Medulla oblongata (tissue), 1 donor: ENCODE measurements at regions not wholly inside any gene's neighbourhood (a gene's known extent, or its start where the extent isn't known, plus 50 kb on each side); places are given as distances from the start of the nearest gene placed in this dataset.
"Not testable (repeated sequence)": the region's sequence is repeated elsewhere in the genome, so short reads cannot be mapped to it uniquely, and the experiment has no call there.

Experiments
- DNase-seq: peaks from one replicate; pipeline ENCODE4 v3.0.0-alpha.2; 2015; ENCODE audit errors: extremely low spot score

GRCh38 chr13:65826657-65827056 lies 1403.5 kb downstream of the PCDH9 start:
- no peak for DNase-seq

- DNase-seq = no peak
Observed at GRCh38 chr13:65825039-65825438, 1405.1 kb downstream of the PCDH9 start.

DNA sequence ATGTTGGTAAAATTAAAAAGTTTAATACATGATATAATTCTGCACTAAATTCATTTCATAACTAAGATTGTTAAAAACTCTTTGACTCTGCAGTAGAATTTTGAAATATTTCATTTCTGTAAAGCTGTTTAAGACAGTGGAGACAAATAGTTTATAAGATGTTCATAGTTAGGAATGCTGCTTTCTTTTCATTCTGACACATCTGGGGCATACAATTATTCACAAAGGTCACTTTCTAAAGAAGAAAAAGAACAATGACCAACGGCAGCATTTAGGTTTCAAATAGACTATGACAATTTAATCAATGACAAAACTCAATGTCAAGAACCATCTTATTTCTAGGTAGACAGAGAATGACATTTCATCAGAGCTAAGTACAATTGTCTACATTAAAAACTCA lies 1422.1 kb downstream of the PCDH9 start:
- no peak for DNase-seq

- DNase-seq = no peak
Observed at GRCh38 chr13:65803530-65804392, 1426.4 kb downstream of the PCDH9 start.

DNA sequence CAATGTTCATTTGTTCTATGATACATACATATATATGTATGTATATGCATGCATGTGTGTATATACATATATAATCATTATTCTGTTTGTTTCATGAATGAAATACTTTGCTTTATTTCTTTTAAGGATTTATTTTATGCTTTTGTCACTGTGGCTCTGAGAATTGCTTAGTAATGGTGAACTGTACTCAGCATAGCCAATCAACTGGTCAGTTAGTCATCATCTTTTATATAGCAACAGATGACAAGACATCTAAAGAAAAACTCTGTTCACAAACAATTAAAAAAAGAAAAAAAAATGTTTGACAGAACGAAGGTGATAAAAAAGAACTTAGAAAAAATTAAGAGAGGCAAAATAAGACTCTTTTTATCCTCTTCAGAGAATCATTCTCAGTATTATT lies 1440.3 kb downstream of the PCDH9 start:
- DNase-seq = no peak

- no peak for DNase-seq
Observed at GRCh38 chr13:65787082-65787481, 1443.1 kb downstream of the PCDH9 start.

GRCh38 chr13:65784088-65784816 lies 1445.9 kb downstream of the PCDH9 start:
- DNase-seq = no peak

DNA sequence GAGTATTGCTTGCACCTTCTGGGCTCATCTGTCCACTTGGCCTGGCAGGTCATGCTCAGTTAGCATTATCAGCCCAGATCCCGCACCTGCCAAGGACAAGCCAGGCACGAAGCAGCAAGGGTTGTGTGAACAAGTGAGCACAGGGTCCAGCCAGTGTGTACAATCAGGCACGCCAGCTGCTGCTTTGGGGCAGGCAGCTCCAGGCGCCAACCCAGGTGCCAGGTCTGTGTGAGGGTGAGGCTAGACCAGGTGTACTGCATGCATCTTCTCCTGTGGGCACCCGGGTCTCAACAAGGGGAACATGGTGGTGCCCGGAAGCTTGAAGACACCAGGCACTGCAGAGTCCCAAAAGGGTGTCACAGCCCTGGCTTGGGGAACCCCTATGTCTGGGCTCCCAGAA lies 1446.8 kb downstream of the PCDH9 start:
- no peak for DNase-seq

GRCh38 chr13:65771704-65772313 lies 1458.3 kb downstream of the PCDH9 start:
- not testable (repeated sequence) for DNase-seq

- DNase-seq = no peak
Observed at GRCh38 chr13:65768545-65768944, 1461.6 kb downstream of the PCDH9 start.

GRCh38 chr13:65763811-65764210 lies 1466.3 kb downstream of the PCDH9 start:
- no peak for DNase-seq

DNA sequence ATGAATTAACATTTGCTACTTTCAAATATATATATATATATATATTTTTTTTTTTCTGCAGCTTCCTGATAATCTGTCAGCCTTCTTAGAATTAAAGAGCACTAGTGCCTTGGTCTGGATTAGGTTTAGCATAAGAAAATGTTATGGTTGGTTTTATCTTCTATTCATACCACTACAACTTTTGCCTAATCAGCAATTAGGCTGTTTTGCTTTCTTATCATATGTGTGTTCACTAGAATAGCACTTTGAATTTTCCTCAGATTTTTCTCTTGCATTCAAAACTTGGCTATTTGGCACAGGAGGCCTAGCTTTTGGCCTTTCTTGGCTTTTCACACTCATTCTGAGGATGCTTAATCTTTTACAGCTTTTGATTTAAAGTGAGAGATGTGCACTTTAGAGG lies 1468.1 kb downstream of the PCDH9 start:
- DNase-seq = no peak

DNA sequence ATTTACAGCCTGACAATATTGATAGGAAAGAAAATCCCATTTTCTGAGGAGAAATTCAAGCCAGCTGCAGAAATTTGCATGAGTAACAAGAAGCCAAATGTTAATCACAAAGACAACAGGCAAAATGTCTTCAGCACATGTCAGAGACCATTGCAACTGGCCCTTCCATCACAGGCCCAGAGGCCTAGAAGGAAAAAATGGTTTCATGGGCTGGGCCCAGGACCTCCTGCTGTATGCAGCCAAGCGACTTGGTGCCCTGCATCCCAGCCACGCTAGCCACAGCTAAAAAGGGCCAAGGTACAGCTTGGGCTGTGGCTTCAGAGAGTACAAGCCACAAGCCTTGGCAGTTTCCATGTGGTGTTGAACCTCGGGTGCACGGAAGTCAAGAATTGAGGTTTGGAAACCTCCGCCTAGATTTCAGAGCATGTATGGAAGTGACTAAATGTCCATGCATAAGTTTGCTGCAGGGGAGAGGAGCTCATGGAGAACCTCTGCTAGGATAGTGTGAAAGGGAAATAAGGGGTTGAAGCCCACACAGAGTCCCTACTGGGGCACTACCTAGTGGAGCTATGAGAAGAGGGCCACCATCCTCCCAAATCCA lies 1474.0 kb downstream of the PCDH9 start:
- no peak for DNase-seq

GRCh38 chr13:65748227-65748626 lies 1481.9 kb downstream of the PCDH9 start:
- no peak for DNase-seq

DNA sequence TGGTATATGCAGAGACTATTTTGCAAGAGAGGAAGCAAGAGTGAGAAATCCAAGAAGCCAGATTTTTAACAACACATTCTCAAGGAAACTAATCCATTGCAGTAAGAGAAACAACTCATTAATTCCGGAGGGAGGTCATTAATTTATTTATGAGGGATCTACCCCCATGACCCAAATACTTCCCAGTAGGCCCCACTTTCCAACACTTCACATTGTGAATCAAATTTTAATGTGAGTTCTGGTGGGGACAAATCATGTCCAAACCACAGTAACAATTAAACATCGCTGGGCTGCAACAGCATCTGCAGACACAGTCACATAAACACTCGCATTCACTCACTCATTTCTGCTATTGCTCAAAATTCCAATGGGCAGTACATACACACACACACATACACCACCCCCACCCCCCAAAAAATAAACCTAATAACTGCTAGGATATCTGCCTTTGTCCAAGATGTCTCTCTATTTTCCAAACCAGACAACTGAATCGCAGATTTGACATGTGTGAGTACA lies 1483.7 kb downstream of the PCDH9 start:
- no peak for DNase-seq

DNA sequence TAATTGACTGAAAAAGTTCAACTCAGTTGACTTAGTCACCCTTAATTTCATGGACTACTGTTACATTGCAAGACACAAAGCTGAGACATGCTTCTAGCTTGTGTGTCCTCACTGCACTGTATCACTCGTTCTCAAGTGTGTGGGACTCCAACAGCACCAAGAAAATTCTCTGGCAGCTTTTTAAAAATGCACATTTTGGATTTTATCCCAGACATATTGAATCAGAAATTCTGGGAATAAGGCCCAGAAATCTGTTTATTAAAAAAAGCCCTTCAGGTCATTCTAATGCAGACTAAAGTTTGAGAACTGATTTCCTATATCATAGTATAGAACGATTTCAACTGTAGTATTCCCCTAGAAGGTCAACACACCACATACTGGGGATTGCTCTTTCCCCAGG lies 1485.3 kb downstream of the PCDH9 start:
- no peak for DNase-seq

DNA sequence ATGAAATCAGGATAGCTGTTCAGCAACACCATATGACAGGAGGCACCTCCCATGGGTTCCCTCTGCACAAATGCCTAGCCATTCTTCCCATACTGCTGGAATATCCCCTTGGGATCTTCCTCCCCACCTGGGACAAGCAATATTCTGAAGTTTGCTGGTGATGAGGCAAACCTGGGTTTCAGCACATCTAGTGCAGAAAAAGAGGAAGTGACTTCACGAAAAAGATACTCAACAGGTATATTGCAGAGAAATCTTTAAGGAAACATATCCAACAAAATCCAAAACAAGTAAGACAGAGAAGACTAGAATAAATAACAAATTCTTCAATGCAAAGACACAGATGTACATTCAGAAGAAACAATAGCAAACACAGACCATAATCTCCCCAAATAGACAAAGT lies 1497.0 kb downstream of the PCDH9 start:
- no peak for DNase-seq

GRCh38 chr13:65727070-65727469 lies 1503.1 kb downstream of the PCDH9 start:
- no peak for DNase-seq

GRCh38 chr13:65725006-65725405 lies 1505.1 kb downstream of the PCDH9 start:
- no peak for DNase-seq

- no peak for DNase-seq
Observed at GRCh38 chr13:65724226-65724625, 1505.9 kb downstream of the PCDH9 start.

GRCh38 chr13:65722506-65722905 lies 1507.6 kb downstream of the PCDH9 start:
- DNase-seq = no peak

DNA sequence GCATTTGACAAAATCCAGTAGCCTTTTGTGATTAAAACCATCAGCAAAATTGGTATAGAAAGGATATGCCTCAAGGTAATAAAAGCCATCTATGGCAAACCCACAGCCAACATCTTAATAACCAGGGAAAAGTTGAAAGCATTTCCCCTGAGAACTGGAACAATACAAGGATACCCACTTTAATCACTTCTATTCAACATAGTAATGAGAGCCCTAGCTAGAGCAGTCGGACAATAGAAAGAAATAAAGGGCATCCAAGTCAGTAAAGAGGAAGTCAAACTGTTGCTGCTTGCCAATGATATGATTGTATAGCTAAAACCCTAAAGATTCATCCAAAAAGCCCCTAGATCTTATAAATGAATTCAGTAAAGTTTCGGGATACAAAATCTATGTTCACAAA lies 1510.3 kb downstream of the PCDH9 start:
- DNase-seq = no peak
